Loucy (cell line): ENCODE measurements at regions not wholly inside any gene's neighbourhood (a gene's known extent, or its start where the extent isn't known, plus 50 kb on each side); places are given as distances from the start of the nearest gene placed in this dataset.

Experiments used
- H2AFZ ChIP-seq: fragments of 200-600 bp; sonication (generic); 2 replicates; pipeline ENCODE4 v1.6.0; 2016; ENCODE audit warnings: antibody characterized with exemption, mild to moderate bottlenecking, low read length, moderate library complexity
- H3F3A ChIP-seq: fragments of 200-600 bp; 2 replicates; pipeline ENCODE4 v1.6.0; 2016; ENCODE audit warnings: antibody characterized with exemption, low read depth, mild to moderate bottlenecking
- H3K27me3 ChIP-seq: fragments of 200-600 bp; sonication (generic); 2 replicates; pipeline ENCODE4 v1.6.1; 2014; ENCODE audit warnings: low read length, mild to moderate bottlenecking; ENCODE audit not compliant: insufficient read depth, poor library complexity, severe bottlenecking
- H3K36me3 ChIP-seq: fragments of 200-600 bp; sonication (generic); 2 replicates; pipeline ENCODE4 v1.6.1; 2016; ENCODE audit warnings: low read length; ENCODE audit not compliant: insufficient read depth
- H3K4me1 ChIP-seq: fragments of 200-600 bp; sonication (generic); 2 replicates; pipeline ENCODE4 v1.5.1; 2014; ENCODE audit warnings: low read length, mild to moderate bottlenecking; ENCODE audit not compliant: insufficient read depth, poor library complexity, severe bottlenecking
- H3K4me2 ChIP-seq: fragments of 200-600 bp; sonication (generic); 2 replicates; pipeline ENCODE4 v1.6.0; 2014; ENCODE audit warnings: antibody characterized with exemption, low read length, low read depth, mild to moderate bottlenecking; ENCODE audit not compliant: poor library complexity, severe bottlenecking
- H3K4me3 ChIP-seq: fragments of 200-600 bp; sonication (generic); 2 replicates; pipeline ENCODE4 v1.5.1; 2014; ENCODE audit warnings: low read length, mild to moderate bottlenecking, mixed read lengths; ENCODE audit not compliant: poor library complexity, severe bottlenecking
- H3K79me2 ChIP-seq: fragments of 200-600 bp; sonication (generic); 2 replicates; pipeline ENCODE4 v1.6.1; 2014; ENCODE audit warnings: low read length; ENCODE audit not compliant: insufficient read depth
- H3K9ac ChIP-seq: fragments of 200-600 bp; sonication (generic); 2 replicates; pipeline ENCODE4 v1.6.0; 2014; ENCODE audit warnings: mild to moderate bottlenecking, low read depth, low read length, moderate library complexity; ENCODE audit not compliant: poor library complexity, severe bottlenecking
- H3K9me2 ChIP-seq: fragments of 200-600 bp; sonication (generic); replicated peaks from 2 replicates; pipeline ENCODE4 v1.6.1; 2016; ENCODE audit warnings: low read depth, low read length, mixed read lengths
- H3K9me3 ChIP-seq: fragments of 200-600 bp; sonication (generic); 2 replicates; pipeline ENCODE4 v1.6.1; 2014; ENCODE audit warnings: mild to moderate bottlenecking, antibody characterized with exemption, low read length, low read depth; ENCODE audit not compliant: insufficient read depth
- H4K20me1 ChIP-seq: fragments of 200-600 bp; sonication (generic); 2 replicates; pipeline ENCODE4 v1.6.0; 2014; ENCODE audit warnings: antibody characterized with exemption, low read length, mild to moderate bottlenecking; ENCODE audit not compliant: insufficient read depth, poor library complexity, severe bottlenecking
- CTCF ChIP-seq: fragments of 200-600 bp; sonication (generic); conservative IDR thresholded peaks from 2 replicates; pipeline ENCODE4 v1.5.1; 2014; ENCODE audit warnings: mild to moderate bottlenecking, antibody characterized with exemption, low read length
- EZH2phosphoT487 ChIP-seq: fragments of 200-600 bp; IDR thresholded peaks from 2 replicates; pipeline ENCODE4 v1.6.1; 2018; ENCODE audit warnings: antibody characterized with exemption, mild to moderate bottlenecking, moderate library complexity, borderline replicate concordance

DNA sequence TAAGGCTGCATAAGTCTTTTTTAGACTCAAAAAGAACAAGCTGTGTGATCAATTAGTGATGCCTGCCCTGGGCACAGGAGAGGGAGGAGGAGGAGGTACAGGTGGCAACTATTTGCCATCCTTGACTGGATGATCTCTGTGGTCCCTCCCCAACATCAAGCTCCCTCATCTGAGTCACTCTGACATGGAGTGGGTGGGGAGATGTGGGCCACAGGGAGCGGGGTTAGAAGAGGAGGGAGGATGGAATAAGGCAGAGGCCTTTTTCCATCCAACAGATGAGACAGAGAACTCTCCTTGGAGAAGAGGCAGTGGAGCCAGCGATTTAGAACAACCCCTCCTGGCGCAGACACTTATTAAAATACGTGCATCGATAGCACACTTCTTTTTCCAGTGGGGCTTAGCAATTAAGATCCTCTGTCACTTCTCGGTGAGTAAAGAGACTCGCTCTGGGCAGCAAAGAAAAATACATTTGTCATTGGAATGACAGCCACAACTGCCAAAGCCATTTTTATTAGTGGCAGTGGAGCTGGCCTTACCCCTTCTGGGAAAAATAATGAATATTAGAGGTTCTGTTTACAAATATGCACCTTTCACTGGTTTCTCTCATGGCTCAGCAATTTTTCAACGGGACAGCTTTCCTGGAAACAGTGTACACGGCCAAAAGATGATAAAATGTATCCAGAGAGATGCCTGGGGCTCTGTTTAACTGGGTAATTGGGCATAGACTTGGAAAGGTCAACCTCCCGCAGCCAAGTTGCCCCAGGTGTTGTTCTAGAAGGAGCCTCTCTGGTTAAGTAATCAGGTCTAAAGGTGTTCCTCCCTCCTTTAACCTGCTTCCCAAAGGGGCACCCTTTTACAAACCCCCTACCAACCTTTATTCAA is 238.4 kb upstream of the CXCR4 start:
- Histone ChIP-seq H3K27me3 (no peaks in the 10 kb centered on the region), H3K79me2 (no peaks in the 10 kb centered on the region), H3K4me3 (no peak overlapping the region), H3K4me1 (peaks cover 3% of the 10 kb centered on the region), H3K36me3 (no peaks in the 10 kb centered on the region), H3K9me2 (no peaks in the 10 kb centered on the region), H3K9me3 (no peaks in the 10 kb centered on the region), H3F3A (no peaks in the 10 kb centered on the region), H3K9ac (no peak overlapping the region), H4K20me1 (no peaks in the 10 kb centered on the region), H3K4me2 (no peak overlapping the region), H2AFZ (no peak overlapping the region)
- no peak for TF ChIP-seq CTCF
- TF ChIP-seq EZH2phosphoT487 = no peak

- H3F3A ChIP-seq = no peaks in the 10 kb centered on the region
- H2AFZ ChIP-seq = no peak overlapping the region
- TF ChIP-seq EZH2phosphoT487 (no peak), CTCF (no peak)
- no peaks in the 10 kb centered on the region for H3K27me3 ChIP-seq
- no peaks in the 10 kb centered on the region for H3K9me2 ChIP-seq
- H3K9me3 ChIP-seq = peaks cover 4% of the 10 kb centered on the region; the same call in 1 of the 2 replicates
- no peak overlapping the region for H3K4me2 ChIP-seq
- no peak overlapping the region for H3K4me3 ChIP-seq
- no peaks in the 10 kb centered on the region for H3K36me3 ChIP-seq
- no peak overlapping the region for H3K9ac ChIP-seq
- no peaks in the 10 kb centered on the region for H4K20me1 ChIP-seq
- H3K4me1 ChIP-seq = no peaks in the 10 kb centered on the region
- H3K79me2 ChIP-seq = no peaks in the 10 kb centered on the region
These were observed 233.7 kb upstream of the CXCR4 start for GRCh38 chr2:136351684-136352083.

- no peaks in the 10 kb centered on the region for H3K9me2 ChIP-seq
- H2AFZ ChIP-seq = no peak overlapping the region
- H3K4me1 ChIP-seq = no peaks in the 10 kb centered on the region
- H3K79me2 ChIP-seq = no peaks in the 10 kb centered on the region
- no peaks in the 10 kb centered on the region for H3K36me3 ChIP-seq
- H3K4me2 ChIP-seq = no peak overlapping the region
- no peaks in the 10 kb centered on the region for H3K27me3 ChIP-seq
- H3K4me3 ChIP-seq = no peak overlapping the region
- peaks cover 4% of the 10 kb centered on the region; the same call in 1 of the 2 replicates for H3K9me3 ChIP-seq
- H3K9ac ChIP-seq = no peak overlapping the region
- no peaks in the 10 kb centered on the region for H4K20me1 ChIP-seq
- H3F3A ChIP-seq = no peaks in the 10 kb centered on the region
- TF ChIP-seq CTCF = no peak
- TF ChIP-seq EZH2phosphoT487 = no peak
These were observed 230.0 kb upstream of the CXCR4 start for GRCh38 chr2:136347981-136348380.
